Skeletal muscle cell (primary cell): ENCODE measurements at regions not wholly inside any gene's neighbourhood (a gene's known extent, or its start where the extent isn't known, plus 50 kb on each side); places are given as distances from the start of the nearest gene placed in this dataset.

ENCODE experiments used
- DNase-seq: peaks from one replicate; pipeline ENCODE4 v3.0.0-alpha.2; 2010; ENCODE audit warnings: low read depth
- H3K4me3 ChIP-seq: 2 replicates; pipeline ENCODE4 v1.5.1; 2011; ENCODE audit warnings: low read depth, mild to moderate bottlenecking, control low read depth, low read length, moderate library complexity

DNA sequence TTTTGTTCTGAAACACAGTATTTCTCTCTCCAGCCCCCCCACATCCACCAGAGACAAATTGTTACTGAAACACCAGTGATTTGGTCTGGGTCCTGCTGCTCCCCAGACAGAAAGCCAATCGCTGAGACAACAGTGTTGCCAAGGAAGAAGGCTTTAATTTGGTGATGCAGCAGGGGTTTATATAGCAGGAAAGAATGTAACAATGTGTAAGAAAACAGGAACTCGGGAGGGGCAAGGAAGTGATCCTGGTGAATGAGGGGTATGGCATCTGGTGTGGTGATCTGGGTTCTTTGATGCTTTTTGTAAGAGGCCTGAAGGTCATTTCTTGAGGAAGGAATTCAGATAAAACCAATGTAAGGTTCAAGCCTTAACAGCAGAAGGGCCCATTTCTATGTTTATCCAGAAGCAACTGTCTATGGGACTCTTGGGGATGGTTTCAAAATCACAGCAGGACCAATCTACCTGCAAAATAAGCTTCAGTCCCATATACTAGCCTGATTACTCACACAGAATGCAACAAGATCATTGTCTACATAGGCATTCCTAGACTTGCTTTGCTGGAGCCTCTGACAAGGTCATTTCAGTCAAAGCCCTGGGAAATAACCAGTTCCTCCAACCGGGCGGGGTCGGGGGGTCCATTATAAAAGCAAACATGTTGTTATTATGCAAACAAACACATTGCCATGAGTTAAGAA, 445.2 kb upstream of the ZFP42 start:
- H3K4me3 ChIP-seq: no peak overlapping the region
- DNase-seq: no peak

GRCh38 chr4:187552781-187553180, 442.8 kb upstream of the ZFP42 start:
- no peak overlapping the region for H3K4me3 ChIP-seq
- DNase-seq: no peak

- no peak overlapping the region for H3K4me3 ChIP-seq
- DNase-seq: no peak
Measured at GRCh38 chr4:187555174-187555573, 440.4 kb upstream of the ZFP42 start.

DNA sequence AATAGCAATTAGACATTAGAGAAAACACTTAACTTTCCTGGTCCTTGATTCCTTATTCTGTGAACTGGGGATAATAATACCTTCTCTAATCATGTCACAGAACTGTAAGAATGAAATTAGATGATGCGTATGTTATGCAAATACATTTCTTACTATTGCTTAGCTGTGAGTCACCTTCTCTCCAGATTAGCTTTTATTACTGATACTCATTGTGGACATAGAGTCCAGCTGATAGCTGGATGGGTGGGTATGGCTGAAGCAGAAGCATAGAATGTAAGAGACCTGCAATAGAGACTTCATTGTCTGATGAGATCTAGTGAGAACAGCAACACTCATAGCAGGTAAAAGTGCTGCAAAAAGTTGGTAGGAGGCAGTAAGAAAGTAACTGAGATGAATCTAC, 437.2 kb upstream of the ZFP42 start:
- DNase-seq: no peak
- H3K4me3 ChIP-seq: no peak overlapping the region

DNA sequence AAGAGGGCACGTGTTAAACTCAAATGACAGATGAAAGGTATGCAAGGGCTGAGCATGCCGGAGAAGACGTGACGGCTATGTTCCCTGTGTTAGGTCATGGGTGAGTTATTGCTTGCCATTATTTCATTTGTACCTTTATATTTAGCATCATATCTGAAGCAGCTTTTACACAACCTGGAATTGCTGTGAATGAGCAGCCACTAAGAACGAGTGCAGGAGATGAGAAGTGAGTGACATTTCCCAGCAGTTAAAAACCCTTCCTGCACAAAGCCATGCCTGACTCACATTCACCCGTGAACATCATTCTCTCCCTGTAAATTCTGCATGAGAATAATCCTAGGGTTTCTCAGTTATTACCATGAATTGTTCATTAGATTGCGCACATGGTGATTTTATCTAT, 433.2 kb upstream of the ZFP42 start:
- no peak overlapping the region for H3K4me3 ChIP-seq
- no peak for DNase-seq

DNA sequence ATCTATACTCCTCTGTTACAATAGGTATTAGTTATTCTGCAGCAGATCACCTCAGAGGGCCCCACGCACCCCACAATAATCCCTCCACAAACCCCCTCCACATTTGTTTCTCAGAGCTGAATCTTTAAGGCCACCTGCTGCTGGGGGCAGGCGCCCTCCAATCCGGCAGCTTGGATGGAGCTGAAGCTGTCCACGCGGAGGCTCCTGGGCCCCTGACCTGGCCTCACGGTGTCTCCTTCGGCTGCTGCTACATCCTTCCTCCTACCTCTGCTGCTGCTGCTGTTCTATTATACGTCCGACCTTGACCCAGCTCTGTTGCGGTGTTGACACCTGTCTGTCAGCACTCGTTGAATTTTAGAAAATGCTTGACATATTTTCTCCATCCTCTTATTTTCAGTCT, 430.2 kb upstream of the ZFP42 start:
- no peak overlapping the region for H3K4me3 ChIP-seq
- no peak for DNase-seq

DNA sequence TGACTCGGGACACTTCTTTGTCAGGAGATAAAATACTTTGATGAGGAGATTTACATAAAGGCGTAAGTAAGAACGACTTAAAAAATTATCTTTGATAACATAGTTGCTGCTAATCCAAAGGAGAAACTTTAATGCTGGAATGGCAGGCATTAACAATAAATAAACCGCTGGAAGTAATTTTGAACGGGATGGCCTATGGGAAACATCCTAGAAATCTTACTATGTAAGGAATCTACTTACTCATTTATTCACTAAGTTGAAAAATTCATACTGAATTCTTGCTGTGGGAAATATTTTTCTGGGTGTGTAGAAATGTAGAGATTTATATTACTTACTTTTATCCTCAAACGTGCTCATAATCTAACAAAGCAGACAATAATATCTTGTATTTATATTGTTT, 425.7 kb upstream of the ZFP42 start:
- no peak for DNase-seq
- no peak overlapping the region for H3K4me3 ChIP-seq

DNA sequence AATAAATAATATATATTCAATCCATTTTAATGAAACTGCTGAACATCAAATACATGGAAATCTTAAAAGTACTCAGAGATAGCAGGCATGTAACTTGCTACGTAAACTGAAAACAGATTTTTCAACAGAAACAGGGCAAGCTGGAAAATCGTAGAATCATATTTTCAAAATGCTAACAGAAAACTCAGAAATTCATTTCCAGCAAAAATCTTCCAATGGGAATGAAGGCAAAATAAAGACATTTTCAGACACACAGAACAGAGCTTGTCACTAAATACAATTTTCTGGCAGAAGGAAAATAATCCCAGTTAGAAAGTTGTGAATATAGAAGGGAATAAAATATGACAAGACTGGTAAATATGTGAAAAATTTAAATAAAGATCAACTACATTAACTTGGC, 419.9 kb upstream of the ZFP42 start:
- DNase-seq: no peak
- H3K4me3 ChIP-seq: no peak overlapping the region

DNA sequence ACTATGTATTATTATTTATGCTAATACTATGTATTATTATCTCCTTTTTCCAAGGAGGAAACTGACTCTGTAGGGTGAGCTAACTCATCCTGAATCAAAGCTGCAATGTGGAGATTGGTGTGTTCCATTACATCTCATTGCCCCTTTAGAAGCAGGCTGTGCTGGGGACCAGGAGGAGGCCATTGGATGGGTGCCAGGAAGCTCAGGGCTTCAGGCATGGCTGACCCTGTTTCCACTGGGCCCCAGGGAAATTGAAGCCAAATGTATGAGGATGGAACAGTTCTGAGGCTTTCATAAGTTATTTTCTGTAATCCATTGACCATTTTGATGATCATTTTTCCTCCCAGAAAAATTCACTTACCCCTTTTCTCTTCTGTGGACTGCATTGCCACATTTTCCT, 418.8 kb upstream of the ZFP42 start:
- no peak overlapping the region for H3K4me3 ChIP-seq
- DNase-seq: no peak

GRCh38 chr4:187577941-187578480, 417.6 kb upstream of the ZFP42 start:
- DNase-seq: no peak
- H3K4me3 ChIP-seq: no peak overlapping the region

GRCh38 chr4:187586892-187587291, 408.7 kb upstream of the ZFP42 start:
- no peak overlapping the region for H3K4me3 ChIP-seq
- DNase-seq: no peak

DNA sequence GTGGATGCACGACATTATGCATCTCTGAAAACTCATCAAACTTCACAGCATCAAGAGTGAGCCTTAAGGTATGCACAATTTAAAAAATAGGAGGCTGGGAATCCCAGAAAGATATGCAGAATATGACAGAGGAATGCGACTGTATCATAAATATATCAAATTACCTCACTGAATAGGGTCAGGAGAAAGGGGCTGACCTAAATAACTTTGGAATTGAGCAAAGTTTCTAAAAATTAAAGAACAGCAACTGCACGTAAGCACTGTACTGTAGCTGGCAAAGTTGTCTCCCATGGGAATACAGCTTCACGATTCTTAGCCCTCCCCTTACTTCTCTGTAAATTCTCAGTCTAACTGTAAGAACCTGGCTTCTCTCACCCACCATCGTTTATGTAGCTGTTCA, 397.4 kb upstream of the ZFP42 start:
- DNase-seq: no peak

GRCh38 chr4:187602339-187603092, 393.1 kb upstream of the ZFP42 start:
- DNase-seq: no peak
- H3K4me3 ChIP-seq: no peak overlapping the region

More for the DNA sequence above, 397.4 kb upstream of the ZFP42 start:
- H3K4me3 ChIP-seq: no peak overlapping the region

DNA sequence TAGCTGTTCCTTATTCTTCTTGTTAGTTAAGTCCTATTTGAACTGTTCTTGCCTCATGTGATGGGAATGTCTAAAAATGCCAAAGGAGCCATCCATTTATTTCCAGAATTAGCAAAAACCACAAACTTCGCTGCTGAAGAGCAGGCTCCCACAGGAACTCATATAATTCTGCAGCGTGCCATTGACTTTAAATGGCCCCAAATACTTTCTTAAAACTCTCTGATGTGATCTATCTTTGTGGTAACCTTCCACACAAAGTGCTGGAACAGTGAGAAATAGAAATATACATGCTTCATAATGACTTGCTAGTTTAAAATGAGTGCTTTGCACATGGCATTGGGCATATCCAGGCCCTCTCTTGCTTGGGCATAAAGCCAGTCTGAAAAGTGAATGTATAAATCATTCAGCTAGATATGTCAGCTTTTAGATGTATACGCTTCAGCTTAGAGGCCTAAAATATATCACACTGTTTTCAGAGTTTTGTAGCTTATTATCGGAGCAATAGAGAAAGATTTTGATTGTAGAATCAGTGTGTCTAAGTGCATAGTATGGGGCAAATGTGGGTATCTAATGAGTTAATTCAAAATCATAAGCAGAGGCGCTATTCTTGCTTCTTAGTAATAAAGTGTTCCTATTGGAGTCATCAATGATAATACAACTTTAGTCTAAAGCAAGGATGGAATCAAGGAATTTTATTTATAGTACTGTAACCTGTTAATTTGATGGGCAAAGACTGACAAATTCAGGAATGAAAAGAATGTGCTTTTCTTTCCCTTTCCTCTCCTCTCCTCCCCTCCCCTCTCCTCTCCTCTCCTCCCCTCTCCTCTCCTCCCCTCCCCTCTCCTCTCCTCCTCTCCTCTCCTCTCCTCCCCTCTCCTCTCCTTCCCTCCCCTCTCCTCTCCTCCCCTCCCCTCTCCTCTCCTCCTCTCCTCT, 392.2 kb upstream of the ZFP42 start:
- peak; percentile 73 for DNase-seq

GRCh38 chr4:187604984-187605383, 390.6 kb upstream of the ZFP42 start:
- H3K4me3 ChIP-seq: no peak overlapping the region
- no peak for DNase-seq

More for the DNA sequence above, 392.2 kb upstream of the ZFP42 start:
- H3K4me3 ChIP-seq: no peak overlapping the region

DNA sequence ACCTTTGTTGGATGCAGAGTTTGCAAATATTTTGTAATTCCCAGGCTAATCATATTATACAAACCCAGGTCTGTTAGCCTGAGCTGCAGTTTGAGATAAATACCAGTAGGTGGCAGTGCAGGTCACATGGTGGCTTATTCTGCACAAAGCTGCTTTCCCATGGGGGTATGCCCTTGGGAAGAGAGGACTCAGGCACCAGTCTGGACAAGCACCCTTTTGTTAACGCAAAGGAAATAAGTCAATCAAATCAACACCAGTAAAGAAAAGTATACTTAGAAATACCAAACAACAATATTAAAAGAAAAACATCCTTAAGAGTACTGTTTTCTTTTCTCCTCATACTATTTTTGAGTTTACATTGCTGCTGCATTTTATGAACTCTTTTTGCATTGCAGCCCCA, 389.0 kb upstream of the ZFP42 start:
- no peak overlapping the region for H3K4me3 ChIP-seq
- DNase-seq: no peak

DNA sequence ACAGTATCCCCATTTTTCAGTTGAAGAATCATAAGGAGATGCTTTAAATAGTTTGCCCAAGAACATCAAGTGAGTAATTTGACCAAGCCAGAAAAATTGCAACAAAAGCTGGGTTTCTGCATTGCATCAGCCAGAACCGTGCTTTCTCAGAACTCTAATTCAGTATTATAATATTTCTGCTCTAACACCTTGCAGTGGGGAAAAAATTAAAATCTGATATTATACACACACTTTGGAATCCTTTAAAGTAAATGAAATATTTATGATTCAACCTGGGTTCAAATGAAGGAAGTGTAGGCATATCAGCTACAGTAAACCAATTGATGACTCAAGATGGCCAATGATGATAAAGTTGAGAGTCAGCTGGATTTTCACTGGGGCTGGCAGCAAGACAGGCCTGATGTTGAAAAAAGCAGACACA, 387.6 kb upstream of the ZFP42 start:
- H3K4me3 ChIP-seq: no peak overlapping the region
- no peak for DNase-seq

GRCh38 chr4:187612301-187612700, 383.3 kb upstream of the ZFP42 start:
- no peak for DNase-seq
- no peak overlapping the region for H3K4me3 ChIP-seq

GRCh38 chr4:187613089-187613839, 382.3 kb upstream of the ZFP42 start:
- no peak overlapping the region for H3K4me3 ChIP-seq
- no peak for DNase-seq
